SU-DHL-6 (cell line): ENCODE measurements at regions not wholly inside any gene's neighbourhood (a gene's known extent, or its start where the extent isn't known, plus 50 kb on each side); places are given as distances from the start of the nearest gene placed in this dataset.
"Not testable (repeated sequence)": the region's sequence is repeated elsewhere in the genome, so short reads cannot be mapped to it uniquely, and the experiment has no call there.

Source experiments
- CTCF ChIP-seq: fragments of 200-600 bp; sonication (generic); IDR thresholded peaks from one replicate; pipeline ENCODE4 v1.5.1; 2017; ENCODE audit warnings: antibody characterized with exemption, mild to moderate bottlenecking, low read length, moderate library complexity; ENCODE audit not compliant: insufficient read depth, poor library complexity, severe bottlenecking
- EZH2phosphoT487 ChIP-seq: fragments of 200-600 bp; sonication (generic), shearing (Covaris generic); conservative IDR thresholded peaks from 2 replicates; pipeline ENCODE4 v1.6.1; 2018; ENCODE audit warnings: mild to moderate bottlenecking, antibody characterized with exemption, low read length, moderate library complexity, mixed read lengths

- TF ChIP-seq CTCF, EZH2phosphoT487: not testable (repeated sequence)
These were observed 72.5 kb upstream of the C1GALT1C1 start for GRCh38 chrX:120702337-120702736.
